Psoas muscle (tissue), 7 donors: ENCODE measurements at regions not wholly inside any gene's neighbourhood (a gene's known extent, or its start where the extent isn't known, plus 50 kb on each side); places are given as distances from the start of the nearest gene placed in this dataset.

Experiments used
- ATAC-seq, 4 donors: fragments of 200-7000 bp; cut with Tn5 transposase; one replicate each; pipeline ENCODE4 v1.9.1; 2020; ENCODE audit warnings: moderate library complexity in 3 of 4, mild to moderate bottlenecking in 2 of 4
- DNase-seq, 2 donors: peaks; one replicate each; pipeline ENCODE4 v3.0.0-alpha.2; 2020
- H3K27ac ChIP-seq: fragments of 200-600 bp; one replicate; pipeline ENCODE4 v1.8.0; 2022
- H3K27me3 ChIP-seq, 3 donors: fragments of 200-600 bp in 1 of 3; one replicate each; pipeline versions ENCODE4 v1.6.1 to v1.8.0; 2013 to 2022; ENCODE audit warnings: low read length in 2 of 3, mild to moderate bottlenecking in 2 of 3, moderate library complexity in 1 of 3; ENCODE audit not compliant: insufficient read depth in 3 of 3
- H3K36me3 ChIP-seq, 2 donors: fragments of 200-600 bp in 1 of 2; one replicate each; pipeline versions ENCODE4 v1.6.1 to v1.8.0; 2013 to 2022; ENCODE audit warnings: low read depth in 1 of 2, mild to moderate bottlenecking in 1 of 2, moderate library complexity in 1 of 2; ENCODE audit not compliant: insufficient read depth in 1 of 2
- H3K4me1 ChIP-seq: fragments of 200-600 bp; one replicate; pipeline ENCODE4 v1.8.0; 2022
- H3K4me3 ChIP-seq: fragments of 200-600 bp; one replicate; pipeline ENCODE4 v1.8.0; 2022; ENCODE audit warnings: mild to moderate bottlenecking
- H3K9me3 ChIP-seq: fragments of 200-600 bp; one replicate; pipeline ENCODE4 v1.8.0; 2022
- WGBS, 3 donors: extraction: QIAGEN DNeasy Blood & Tissue Kit; methylation state at CpG; one replicate each; pipeline versions ENCODE4 v1.1.6 to v1.1.7; 2013; 5-methylcytosine and 5-hydroxymethylcytosine counted together
- intact Hi-C, 2 donors: fragments of 100-400 bp; cut with DNase I; formaldehyde crosslinking; loops; one replicate each; pipeline versions ENCODE4 v1.11.0 to v1.14.2; 2022
- TF ChIP-seq, protein P1 (sequence below): fragments of 200-600 bp; IDR thresholded peaks from one replicate; pipeline ENCODE4 v1.8.0; 2022; ENCODE audit warnings: antibody characterized with exemption
- donor health status: healthy with polysubstance abuse.
- donor health status: DM: no; HTN: no; CAD: no; lungs with moderate emphysema.
- donor health status: Bipolar disorder and iron deficiency.
- donor health status: healthy.
- donor health status: DM: yes; HTN: yes; CAD: no.
- donor health status: DM: no; HTN: no; CAD: no.
- donor health status: DM: yes; HTN: yes; CAD: no.

DNA sequence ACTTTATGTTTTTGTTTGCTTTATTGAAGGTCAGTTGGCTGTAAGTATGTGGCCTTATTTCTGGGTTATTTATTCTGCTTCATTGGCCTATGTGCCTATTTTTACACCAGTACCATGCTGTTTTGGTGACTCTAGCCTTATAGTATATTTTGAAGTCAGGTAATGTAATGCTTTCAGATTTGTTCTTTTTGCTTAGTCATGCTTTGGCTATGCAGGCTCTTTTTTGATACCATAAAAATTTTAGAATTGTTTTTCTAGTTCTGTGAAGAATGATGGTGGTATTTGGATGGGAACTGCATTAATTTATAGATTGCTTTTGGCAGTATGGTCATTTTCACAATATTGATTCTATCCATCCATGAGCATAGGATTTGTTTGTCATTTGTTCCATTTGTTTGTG lies 63.5 kb upstream of the TTC14 start:
- TF ChIP-seq, protein P1, sequence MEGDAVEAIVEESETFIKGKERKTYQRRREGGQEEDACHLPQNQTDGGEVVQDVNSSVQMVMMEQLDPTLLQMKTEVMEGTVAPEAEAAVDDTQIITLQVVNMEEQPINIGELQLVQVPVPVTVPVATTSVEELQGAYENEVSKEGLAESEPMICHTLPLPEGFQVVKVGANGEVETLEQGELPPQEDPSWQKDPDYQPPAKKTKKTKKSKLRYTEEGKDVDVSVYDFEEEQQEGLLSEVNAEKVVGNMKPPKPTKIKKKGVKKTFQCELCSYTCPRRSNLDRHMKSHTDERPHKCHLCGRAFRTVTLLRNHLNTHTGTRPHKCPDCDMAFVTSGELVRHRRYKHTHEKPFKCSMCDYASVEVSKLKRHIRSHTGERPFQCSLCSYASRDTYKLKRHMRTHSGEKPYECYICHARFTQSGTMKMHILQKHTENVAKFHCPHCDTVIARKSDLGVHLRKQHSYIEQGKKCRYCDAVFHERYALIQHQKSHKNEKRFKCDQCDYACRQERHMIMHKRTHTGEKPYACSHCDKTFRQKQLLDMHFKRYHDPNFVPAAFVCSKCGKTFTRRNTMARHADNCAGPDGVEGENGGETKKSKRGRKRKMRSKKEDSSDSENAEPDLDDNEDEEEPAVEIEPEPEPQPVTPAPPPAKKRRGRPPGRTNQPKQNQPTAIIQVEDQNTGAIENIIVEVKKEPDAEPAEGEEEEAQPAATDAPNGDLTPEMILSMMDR: no peak
- H3K4me1 ChIP-seq: no peaks in the 10 kb centered on the region
- ATAC-seq (no peak), DNase-seq (no peak)
- H3K36me3 ChIP-seq: no peaks in the 10 kb centered on the region
- no peak overlapping the region for H3K27ac ChIP-seq
- H3K4me3 ChIP-seq: no peak overlapping the region
- no peaks in the 10 kb centered on the region for H3K9me3 ChIP-seq
- intact Hi-C loops: no loop called here
- H3K27me3 ChIP-seq: peaks cover 0 to 2% (median 0%) of the 10 kb centered on the region in 3 donors

DNA sequence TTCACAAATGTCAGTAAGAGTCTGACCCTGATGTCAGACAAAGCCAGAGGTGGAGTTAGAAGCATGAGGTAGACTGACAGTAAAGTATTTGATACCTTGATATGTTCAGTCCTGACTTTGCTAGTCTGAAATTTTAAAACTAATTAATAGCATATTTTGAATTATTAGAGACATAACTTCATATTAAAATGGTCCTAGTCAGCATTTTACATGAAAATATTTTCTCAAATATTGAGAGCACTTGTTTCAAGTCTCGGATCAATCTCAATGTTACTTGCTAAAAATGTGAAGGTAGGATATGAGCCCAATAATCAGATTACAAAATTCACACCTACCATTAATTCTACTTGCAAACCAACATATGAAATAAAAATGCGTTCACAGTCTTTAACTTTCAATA lies 58.1 kb upstream of the TTC14 start:
- H3K36me3 ChIP-seq: no peaks in the 10 kb centered on the region
- TF ChIP-seq, protein P1: no peak
- no peaks in the 10 kb centered on the region for H3K4me1 ChIP-seq
- no peak overlapping the region for H3K4me3 ChIP-seq
- no peak overlapping the region for H3K27ac ChIP-seq
- WGBS, 3 donors: 59 to 86% (median 62%) methylated on average over 2 of the region's 2 CpGs
- ATAC-seq (no peak), DNase-seq (no peak)
- no peaks in the 10 kb centered on the region for H3K27me3 ChIP-seq
- intact Hi-C loops: no loop called here
- no peaks in the 10 kb centered on the region for H3K9me3 ChIP-seq

DNA sequence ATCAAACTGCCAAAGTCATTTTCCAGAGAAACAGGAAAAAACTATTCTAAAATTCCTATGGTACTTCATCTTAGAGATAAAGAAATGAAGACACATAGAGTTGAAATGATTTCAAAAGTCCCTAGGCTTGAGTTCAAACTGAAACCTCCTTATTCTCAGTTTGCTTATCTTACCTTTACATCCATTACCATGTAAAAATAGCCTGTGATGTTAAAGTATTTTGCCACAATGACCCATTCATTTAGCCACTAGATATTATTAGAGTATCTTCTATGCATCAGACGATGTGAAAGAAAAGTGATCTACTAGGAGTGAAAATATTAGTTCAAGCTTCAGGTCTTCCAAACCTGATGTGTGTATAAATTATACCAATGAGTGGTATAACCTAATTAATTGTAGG lies 55.1 kb upstream of the TTC14 start:
- H3K36me3 ChIP-seq: no peaks in the 10 kb centered on the region
- no peaks in the 10 kb centered on the region for H3K4me1 ChIP-seq
- no peak for DNase-seq
- ATAC-seq: no peak
- no peak overlapping the region for H3K27ac ChIP-seq
- no peaks in the 10 kb centered on the region for H3K27me3 ChIP-seq
- H3K4me3 ChIP-seq: no peak overlapping the region
- intact Hi-C loops: no loop called here
- 61 to 78% (median 70%) methylated on average over 1 of the region's 1 CpG for WGBS, 3 donors
- TF ChIP-seq, protein P1: no peak
- H3K9me3 ChIP-seq: no peaks in the 10 kb centered on the region

DNA sequence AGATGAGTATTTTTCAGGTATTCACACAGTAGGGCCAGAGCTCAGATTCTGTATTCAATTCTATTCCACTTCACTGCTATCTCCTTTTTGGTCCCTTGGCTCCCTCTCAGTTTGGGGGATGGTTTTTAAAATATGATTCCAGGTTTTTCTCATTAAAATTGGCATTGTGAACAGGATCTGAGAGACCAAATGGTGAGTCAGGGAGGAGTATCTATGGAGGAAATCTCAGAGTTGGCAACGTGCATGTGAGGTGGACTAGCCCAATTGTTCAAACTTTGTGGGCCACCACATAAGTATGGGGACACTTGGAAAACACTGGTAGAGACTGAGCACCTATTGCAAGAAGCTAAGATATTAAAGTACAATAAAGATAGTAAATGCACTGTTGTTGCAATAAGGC lies 53.9 kb upstream of the TTC14 start:
- H3K36me3 ChIP-seq: no peaks in the 10 kb centered on the region
- no peaks in the 10 kb centered on the region for H3K4me1 ChIP-seq
- no peaks in the 10 kb centered on the region for H3K9me3 ChIP-seq
- no peaks in the 10 kb centered on the region for H3K27me3 ChIP-seq
- no peak overlapping the region for H3K27ac ChIP-seq
- WGBS, 3 donors: 41 to 59% (median 44%) methylated on average over 1 of the region's 1 CpG
- no peak for DNase-seq
- TF ChIP-seq, protein P1: no peak
- H3K4me3 ChIP-seq: no peak overlapping the region
- ATAC-seq: no peak
- intact Hi-C loops: no loop called here
